Epithelial cell of esophagus (primary cell): ENCODE measurements at regions not wholly inside any gene's neighbourhood (a gene's known extent, or its start where the extent isn't known, plus 50 kb on each side); places are given as distances from the start of the nearest gene placed in this dataset.

Source experiments
- DNase-seq: peaks from one replicate; pipeline ENCODE4 v3.0.0; 2010; ENCODE audit warnings: low read depth
- H3K4me3 ChIP-seq: 2 replicates; pipeline ENCODE4 v1.5.1; 2011; ENCODE audit warnings: mild to moderate bottlenecking, low read length, control low read depth
- TF ChIP-seq, protein P1 (sequence below): IDR thresholded peaks from 2 replicates; pipeline ENCODE4 v1.5.1; 2011; ENCODE audit warnings: low read depth, mild to moderate bottlenecking, low read length, control low read depth, inconsistent platforms; ENCODE audit not compliant: insufficient read depth; ENCODE audit errors: missing control alignments

DNA sequence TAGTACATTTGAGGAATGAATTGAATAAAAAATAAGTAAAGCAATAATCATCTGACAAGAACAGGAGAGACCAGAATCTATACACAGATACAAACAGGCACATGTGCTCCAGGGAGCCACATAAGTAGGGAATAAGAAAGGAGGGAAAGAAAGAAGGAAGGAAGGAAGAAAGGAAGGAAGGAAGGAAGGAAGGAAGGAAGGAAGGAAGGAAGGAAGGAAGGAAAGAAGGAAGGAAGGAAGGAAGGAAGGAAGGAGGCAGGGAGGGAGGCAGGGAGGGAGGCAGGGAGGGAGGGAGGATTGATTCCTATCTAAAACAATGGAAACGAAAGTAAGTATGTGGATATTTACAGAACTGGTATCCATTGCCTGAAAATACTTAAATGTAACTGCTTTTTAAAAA is 475.8 kb downstream of the NLGN4X start:
- DNase-seq, result no peak
- TF ChIP-seq, protein P1, sequence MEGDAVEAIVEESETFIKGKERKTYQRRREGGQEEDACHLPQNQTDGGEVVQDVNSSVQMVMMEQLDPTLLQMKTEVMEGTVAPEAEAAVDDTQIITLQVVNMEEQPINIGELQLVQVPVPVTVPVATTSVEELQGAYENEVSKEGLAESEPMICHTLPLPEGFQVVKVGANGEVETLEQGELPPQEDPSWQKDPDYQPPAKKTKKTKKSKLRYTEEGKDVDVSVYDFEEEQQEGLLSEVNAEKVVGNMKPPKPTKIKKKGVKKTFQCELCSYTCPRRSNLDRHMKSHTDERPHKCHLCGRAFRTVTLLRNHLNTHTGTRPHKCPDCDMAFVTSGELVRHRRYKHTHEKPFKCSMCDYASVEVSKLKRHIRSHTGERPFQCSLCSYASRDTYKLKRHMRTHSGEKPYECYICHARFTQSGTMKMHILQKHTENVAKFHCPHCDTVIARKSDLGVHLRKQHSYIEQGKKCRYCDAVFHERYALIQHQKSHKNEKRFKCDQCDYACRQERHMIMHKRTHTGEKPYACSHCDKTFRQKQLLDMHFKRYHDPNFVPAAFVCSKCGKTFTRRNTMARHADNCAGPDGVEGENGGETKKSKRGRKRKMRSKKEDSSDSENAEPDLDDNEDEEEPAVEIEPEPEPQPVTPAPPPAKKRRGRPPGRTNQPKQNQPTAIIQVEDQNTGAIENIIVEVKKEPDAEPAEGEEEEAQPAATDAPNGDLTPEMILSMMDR, result no peak
- no peak overlapping the region for H3K4me3 ChIP-seq

DNA sequence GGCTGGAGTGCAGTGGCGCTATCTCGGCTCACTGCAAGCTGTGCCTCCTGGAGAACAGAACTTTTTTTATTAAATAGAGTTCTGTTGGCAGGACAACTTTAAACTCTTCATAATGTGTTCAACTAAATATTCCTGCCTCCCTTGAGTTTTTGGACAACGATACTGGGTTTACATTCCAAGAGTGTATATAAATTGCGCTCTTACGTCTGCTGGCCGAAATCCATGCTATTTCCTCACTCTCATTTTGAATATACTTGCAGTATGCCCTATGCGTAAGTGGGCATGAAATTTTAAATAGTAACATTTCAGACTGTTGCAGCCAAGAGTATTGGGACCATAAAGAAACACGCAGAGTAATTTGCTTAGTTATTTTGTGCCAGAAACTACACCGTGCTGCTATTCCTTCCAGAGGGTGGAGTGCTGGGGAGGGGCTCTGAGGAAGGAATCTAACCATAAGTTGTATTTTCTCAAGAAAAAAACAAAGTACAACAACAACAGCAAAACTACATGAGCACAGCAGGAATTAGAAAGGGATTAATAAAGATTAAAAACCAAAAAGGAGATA is 480.0 kb downstream of the NLGN4X start:
- TF ChIP-seq, protein P1, result no peak
- no peak for DNase-seq
- H3K4me3 ChIP-seq, result no peak overlapping the region

DNA sequence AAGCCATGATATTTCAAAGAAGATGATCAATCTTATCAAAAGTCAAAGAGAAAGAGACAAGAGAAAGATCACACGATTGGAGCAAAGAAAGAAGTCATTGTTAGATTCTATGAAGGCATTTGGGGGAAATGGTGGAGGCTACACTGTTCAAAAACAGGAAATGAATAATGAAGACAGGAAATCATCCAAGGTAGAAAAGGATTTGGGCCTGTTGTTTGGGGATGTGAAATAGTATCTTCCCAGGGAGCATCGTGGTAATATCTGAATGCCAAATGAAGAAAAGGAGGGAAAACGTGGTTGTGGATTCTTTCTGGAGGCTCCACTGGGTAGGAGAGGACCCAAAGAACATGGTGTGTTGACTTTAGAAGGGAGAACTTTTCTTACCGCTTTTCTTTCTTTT is 482.4 kb downstream of the NLGN4X start:
- no peak for DNase-seq
- TF ChIP-seq, protein P1, result no peak
- no peak overlapping the region for H3K4me3 ChIP-seq

DNA sequence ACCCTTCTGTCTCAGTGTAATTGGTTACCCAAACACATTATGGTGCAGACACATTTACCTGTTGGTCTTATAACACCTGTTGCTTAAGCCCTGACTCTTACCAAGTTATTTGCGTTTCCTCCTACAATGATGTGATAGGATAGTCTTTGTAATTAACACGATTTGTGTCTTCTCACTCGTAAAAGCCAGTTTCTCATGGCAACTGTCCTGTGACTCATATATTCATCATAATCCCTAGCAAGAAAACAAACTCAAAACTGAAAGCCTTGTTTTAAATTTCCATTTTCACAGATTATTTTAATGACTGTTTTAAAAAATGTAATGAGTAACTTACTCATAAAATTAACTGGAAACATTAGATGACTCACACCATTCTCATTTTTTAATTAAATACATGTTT is 495.2 kb downstream of the NLGN4X start:
- peak; percentile 1 for DNase-seq
- H3K4me3 ChIP-seq, result no peak overlapping the region
- TF ChIP-seq, protein P1, result no peak

DNA sequence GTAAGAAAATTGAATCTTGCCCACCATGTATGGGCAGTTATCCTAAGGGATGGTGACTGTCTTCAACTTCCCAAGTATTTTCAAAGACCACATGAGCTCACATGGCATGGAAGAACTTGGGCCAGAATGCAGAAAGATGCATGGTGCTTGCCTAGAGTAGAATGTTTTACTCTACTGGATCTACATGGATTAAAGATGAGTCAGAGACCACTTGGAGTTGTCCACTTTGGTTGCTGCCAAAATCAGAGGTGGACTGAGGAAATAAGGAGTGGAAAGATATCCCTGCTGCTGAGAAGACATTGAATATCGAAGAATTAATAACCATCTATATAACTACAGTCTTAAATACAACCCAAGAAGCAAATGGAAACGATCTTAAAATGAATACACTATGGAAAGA is 498.1 kb downstream of the NLGN4X start:
- no peak for DNase-seq
- TF ChIP-seq, protein P1, result no peak
- H3K4me3 ChIP-seq, result no peak overlapping the region

DNA sequence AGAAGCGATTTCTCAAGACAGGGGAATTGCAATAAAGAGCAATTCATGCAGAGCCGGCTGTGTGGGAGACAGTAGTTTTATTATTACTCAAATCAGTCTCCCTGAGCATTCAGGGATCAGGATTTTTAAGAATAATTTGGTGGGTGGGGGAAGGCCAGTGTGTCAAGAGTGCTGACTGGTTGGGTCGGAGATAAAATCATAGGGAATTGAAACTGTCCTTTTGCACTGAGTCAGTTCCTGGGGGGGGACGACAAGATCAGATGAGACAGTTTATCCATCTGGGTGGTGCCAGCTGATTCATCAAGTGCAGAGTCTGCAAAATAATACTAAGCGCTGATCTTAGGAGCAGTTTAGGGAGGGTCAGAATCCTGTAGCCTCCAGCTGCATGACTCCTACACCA is 502.4 kb downstream of the NLGN4X start:
- H3K4me3 ChIP-seq, result no peak overlapping the region
- DNase-seq, result peak; percentile 24
- TF ChIP-seq, protein P1, result no peak

DNA sequence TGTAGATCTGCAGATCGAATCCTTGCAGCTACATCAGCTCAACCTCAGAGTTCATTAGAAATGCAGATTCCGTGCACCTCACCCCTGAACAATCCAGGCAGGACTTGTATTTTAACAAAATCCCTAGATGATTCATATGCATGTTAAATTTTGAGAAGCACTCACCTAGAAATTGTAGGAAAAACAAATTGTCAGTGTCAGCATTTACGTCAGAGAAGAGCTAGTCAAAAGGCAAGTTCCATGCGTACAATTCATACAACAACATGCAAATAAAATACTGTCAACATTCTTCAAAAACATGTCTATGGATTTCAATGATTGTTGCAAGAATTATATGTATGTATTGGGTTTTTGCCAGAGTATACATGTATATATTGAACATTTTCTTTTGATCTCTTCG is 504.5 kb downstream of the NLGN4X start:
- TF ChIP-seq, protein P1, result no peak
- H3K4me3 ChIP-seq, result no peak overlapping the region
- no peak for DNase-seq
